HG03039 (cell line): ENCODE measurements at regions not wholly inside any gene's neighbourhood (a gene's known extent, or its start where the extent isn't known, plus 50 kb on each side); places are given as distances from the start of the nearest gene placed in this dataset.
"Not testable (repeated sequence)": the region's sequence is repeated elsewhere in the genome, so short reads cannot be mapped to it uniquely, and the experiment has no call there.

Experiments used
- ATAC-seq: cut with Tn5 transposase; IDR thresholded peaks from one replicate; pipeline ENCODE4 v1.9.1; 2021; ENCODE audit warnings: mild to moderate bottlenecking, moderate library complexity; ENCODE audit not compliant: unreplicated experiment

- no peak for ATAC-seq
Measured at GRCh38 chr3:161689584-161690298, 193.1 kb downstream of the OTOL1 start.

GRCh38 chr3:161690299-161690620 lies 193.7 kb downstream of the OTOL1 start:
- no peak for ATAC-seq

GRCh38 chr3:161691677-161692076 lies 195.1 kb downstream of the OTOL1 start:
- ATAC-seq = no peak

- ATAC-seq = no peak
Measured at GRCh38 chr3:161694682-161695564, 198.3 kb downstream of the OTOL1 start.

- ATAC-seq = no peak
Measured at GRCh38 chr3:161695811-161696210, 199.2 kb downstream of the OTOL1 start.

- no peak for ATAC-seq
Measured at GRCh38 chr3:161700998-161701397, 204.4 kb downstream of the OTOL1 start.

GRCh38 chr3:161707253-161707652 lies 210.6 kb downstream of the OTOL1 start:
- ATAC-seq = not testable (repeated sequence)

- ATAC-seq = no peak
Measured at GRCh38 chr3:161713731-161714130, 217.1 kb downstream of the OTOL1 start.

- no peak for ATAC-seq
Measured at GRCh38 chr3:161731968-161732367, 235.4 kb downstream of the OTOL1 start.

- ATAC-seq = no peak
Measured at GRCh38 chr3:161737171-161737570, 240.6 kb downstream of the OTOL1 start.

- ATAC-seq = no peak
Measured at GRCh38 chr3:161740421-161740820, 243.8 kb downstream of the OTOL1 start.

- no peak for ATAC-seq
Measured at GRCh38 chr3:161744366-161744765, 247.8 kb downstream of the OTOL1 start.

- no peak for ATAC-seq
Measured at GRCh38 chr3:161745741-161746140, 249.1 kb downstream of the OTOL1 start.

- ATAC-seq = no peak
Measured at GRCh38 chr3:161748049-161748448, 251.4 kb downstream of the OTOL1 start.

GRCh38 chr3:161754420-161755053 lies 257.9 kb downstream of the OTOL1 start:
- no peak for ATAC-seq

GRCh38 chr3:161759444-161759843 lies 262.8 kb downstream of the OTOL1 start:
- no peak for ATAC-seq

- ATAC-seq = no peak
Measured at GRCh38 chr3:161766331-161766730, 269.7 kb downstream of the OTOL1 start.

GRCh38 chr3:161770484-161771386 lies 274.1 kb downstream of the OTOL1 start:
- peak; percentile 92 for ATAC-seq

- ATAC-seq = no peak
Measured at GRCh38 chr3:161781381-161781780, 284.8 kb downstream of the OTOL1 start.

- no peak for ATAC-seq
Measured at GRCh38 chr3:161793194-161793930, 296.8 kb downstream of the OTOL1 start.
